ENCODE measurements at regions not wholly inside any gene's neighbourhood (a gene's known extent, or its start where the extent isn't known, plus 50 kb on each side); places are given as distances from the start of the nearest gene placed in this dataset.
"Not testable (repeated sequence)": the region's sequence is repeated elsewhere in the genome, so short reads cannot be mapped to it uniquely, and the experiment has no call there.

GRCh38 chr21:9039520-9040365 lies 1481.6 kb upstream of the TPTE start:
- not testable (repeated sequence) for TF ChIP-seq CTCF, POLR2A (IDR thresholded peaks at IDR 0.05)

All from esophagus squamous epithelium (tissue), 4 donors.